ENCODE measurements at regions not wholly inside any gene's neighbourhood (a gene's known extent, or its start where the extent isn't known, plus 50 kb on each side); places are given as distances from the start of the nearest gene placed in this dataset.
A peak's percentile ranks its signal among the peaks of the same experiment; 100 is the strongest.
"Not testable (repeated sequence)": the region's sequence is repeated elsewhere in the genome, so short reads cannot be mapped to it uniquely, and the experiment has no call there.

- TF ChIP-seq, protein P1, sequence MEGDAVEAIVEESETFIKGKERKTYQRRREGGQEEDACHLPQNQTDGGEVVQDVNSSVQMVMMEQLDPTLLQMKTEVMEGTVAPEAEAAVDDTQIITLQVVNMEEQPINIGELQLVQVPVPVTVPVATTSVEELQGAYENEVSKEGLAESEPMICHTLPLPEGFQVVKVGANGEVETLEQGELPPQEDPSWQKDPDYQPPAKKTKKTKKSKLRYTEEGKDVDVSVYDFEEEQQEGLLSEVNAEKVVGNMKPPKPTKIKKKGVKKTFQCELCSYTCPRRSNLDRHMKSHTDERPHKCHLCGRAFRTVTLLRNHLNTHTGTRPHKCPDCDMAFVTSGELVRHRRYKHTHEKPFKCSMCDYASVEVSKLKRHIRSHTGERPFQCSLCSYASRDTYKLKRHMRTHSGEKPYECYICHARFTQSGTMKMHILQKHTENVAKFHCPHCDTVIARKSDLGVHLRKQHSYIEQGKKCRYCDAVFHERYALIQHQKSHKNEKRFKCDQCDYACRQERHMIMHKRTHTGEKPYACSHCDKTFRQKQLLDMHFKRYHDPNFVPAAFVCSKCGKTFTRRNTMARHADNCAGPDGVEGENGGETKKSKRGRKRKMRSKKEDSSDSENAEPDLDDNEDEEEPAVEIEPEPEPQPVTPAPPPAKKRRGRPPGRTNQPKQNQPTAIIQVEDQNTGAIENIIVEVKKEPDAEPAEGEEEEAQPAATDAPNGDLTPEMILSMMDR (IDR thresholded peaks at IDR 0.05; ENCODE audit: low read depth, low read length, missing control alignments), result no peak
These were observed 144.4 kb upstream of the MAN1A1 start for GRCh38 chr6:119493980-119494379.

DNA sequence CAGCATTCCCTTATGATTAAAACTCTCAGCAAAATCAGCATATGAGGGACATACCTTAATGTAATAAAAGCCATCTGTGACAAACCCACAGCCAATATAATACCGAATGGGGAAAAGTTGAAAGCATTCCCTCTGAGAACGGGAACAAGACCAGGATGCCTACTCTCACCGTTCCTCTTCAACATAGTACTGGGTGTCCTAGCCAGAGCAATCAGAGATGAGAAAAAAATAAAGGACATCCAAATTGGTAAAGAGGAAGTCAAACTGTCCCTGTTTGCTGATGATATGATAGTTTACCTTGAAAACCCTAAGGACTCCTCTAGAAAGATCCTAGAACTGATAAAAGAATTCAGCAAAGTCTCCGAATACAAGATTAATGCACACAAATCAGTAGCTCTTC lies 141.6 kb upstream of the MAN1A1 start:
- H3K4me3 ChIP-seq (ENCODE audit: low read depth, low read length); in situ Hi-C loops (cut with HindIII; ENCODE audit: low pct_ligation_motif_present, low sequenced_read_pairs); H3K27me3 ChIP-seq (replicated peaks); H3K36me3 ChIP-seq (replicated peaks); DNase-seq; H3K27ac ChIP-seq: not testable (repeated sequence)

More at GRCh38 chr6:119493980-119494379, 144.4 kb upstream of the MAN1A1 start:
- Histone ChIP-seq H3K27ac (no peak overlapping the region), H3K36me3 (replicated peaks) (no peaks in the 10 kb centered on the region), H3K27me3 (replicated peaks) (no peaks in the 10 kb centered on the region), H3K4me3 (ENCODE audit: low read depth, low read length) (no peak overlapping the region)
- DNase-seq, result no peak
- in situ Hi-C loops (cut with HindIII; ENCODE audit: low pct_ligation_motif_present, low sequenced_read_pairs), result no loop called here

DNA sequence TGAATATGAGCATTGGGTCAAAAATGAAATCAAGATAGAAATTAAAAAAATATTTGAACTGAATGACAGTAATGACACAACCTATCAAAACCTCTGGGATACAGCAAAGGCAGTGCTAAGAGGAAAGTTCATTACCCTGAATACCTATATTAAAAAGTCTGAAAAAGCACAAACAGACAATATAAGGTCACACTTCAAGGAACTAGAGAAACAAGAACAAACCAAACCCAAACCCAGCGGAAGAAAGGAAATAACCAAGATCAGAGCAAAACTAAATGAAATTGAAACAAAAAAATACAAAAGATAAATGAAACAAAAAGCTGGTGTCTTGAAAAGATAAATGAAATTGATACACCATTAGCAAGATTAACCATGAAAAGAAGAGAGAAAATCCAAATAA lies 140.5 kb upstream of the MAN1A1 start:
- H3K36me3 ChIP-seq (replicated peaks); H3K27me3 ChIP-seq (replicated peaks); H3K27ac ChIP-seq; in situ Hi-C loops (cut with HindIII; ENCODE audit: low pct_ligation_motif_present, low sequenced_read_pairs); H3K4me3 ChIP-seq (ENCODE audit: low read depth, low read length); DNase-seq: not testable (repeated sequence)

GRCh38 chr6:119484598-119484997 lies 135.0 kb upstream of the MAN1A1 start:
- TF ChIP-seq, protein P1 (IDR thresholded peaks at IDR 0.05; ENCODE audit: low read depth, low read length, missing control alignments), result no peak

DNA sequence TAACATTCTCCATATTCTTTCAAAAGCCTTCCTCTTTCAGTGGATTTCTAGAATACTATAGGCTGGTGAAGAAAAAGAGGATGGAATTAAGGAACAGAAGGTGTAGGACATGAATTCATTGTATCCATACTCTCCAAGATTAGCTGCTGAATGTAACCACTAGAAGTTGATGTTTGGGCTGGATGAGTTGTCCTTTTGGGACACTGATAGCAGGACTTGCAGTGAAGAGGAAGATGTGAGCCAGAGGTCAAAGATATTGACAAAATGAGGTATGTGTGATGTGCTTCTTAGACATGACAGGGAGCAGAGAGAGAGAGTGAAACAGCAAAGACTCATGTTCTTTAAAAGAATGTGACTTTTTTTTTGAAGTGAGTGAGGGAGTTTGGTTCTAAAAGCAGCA lies 134.3 kb upstream of the MAN1A1 start:
- Histone ChIP-seq H3K27ac (no peak overlapping the region), H3K27me3 (replicated peaks) (no peaks in the 10 kb centered on the region), H3K4me3 (ENCODE audit: low read depth, low read length) (no peak overlapping the region), H3K36me3 (replicated peaks) (no peaks in the 10 kb centered on the region)
- DNase-seq, result no peak
- in situ Hi-C loops (cut with HindIII; ENCODE audit: low pct_ligation_motif_present, low sequenced_read_pairs), result no loop called here
- TF ChIP-seq, protein P1 (IDR thresholded peaks at IDR 0.05; ENCODE audit: low read depth, low read length, missing control alignments), result no peak

More at GRCh38 chr6:119484598-119484997, 135.0 kb upstream of the MAN1A1 start:
- peak; percentile 75 for DNase-seq
- in situ Hi-C loops (cut with HindIII; ENCODE audit: low pct_ligation_motif_present, low sequenced_read_pairs), result no loop called here
- Histone ChIP-seq H3K27me3 (replicated peaks) (no peaks in the 10 kb centered on the region), H3K36me3 (replicated peaks) (no peaks in the 10 kb centered on the region), H3K4me3 (ENCODE audit: low read depth, low read length) (no peak overlapping the region), H3K27ac (no peak overlapping the region)

GRCh38 chr6:119482850-119483285 lies 133.3 kb upstream of the MAN1A1 start:
- TF ChIP-seq, protein P1 (IDR thresholded peaks at IDR 0.05; ENCODE audit: low read depth, low read length, missing control alignments), result no peak
- in situ Hi-C loops (cut with HindIII; ENCODE audit: low pct_ligation_motif_present, low sequenced_read_pairs), result no loop called here
- no peaks in the 10 kb centered on the region for H3K36me3 ChIP-seq (replicated peaks)
- H3K27me3 ChIP-seq (replicated peaks), result no peaks in the 10 kb centered on the region
- H3K27ac ChIP-seq, result no peak overlapping the region
- DNase-seq, result no peak
- H3K4me3 ChIP-seq (ENCODE audit: low read depth, low read length), result no peak overlapping the region

DNA sequence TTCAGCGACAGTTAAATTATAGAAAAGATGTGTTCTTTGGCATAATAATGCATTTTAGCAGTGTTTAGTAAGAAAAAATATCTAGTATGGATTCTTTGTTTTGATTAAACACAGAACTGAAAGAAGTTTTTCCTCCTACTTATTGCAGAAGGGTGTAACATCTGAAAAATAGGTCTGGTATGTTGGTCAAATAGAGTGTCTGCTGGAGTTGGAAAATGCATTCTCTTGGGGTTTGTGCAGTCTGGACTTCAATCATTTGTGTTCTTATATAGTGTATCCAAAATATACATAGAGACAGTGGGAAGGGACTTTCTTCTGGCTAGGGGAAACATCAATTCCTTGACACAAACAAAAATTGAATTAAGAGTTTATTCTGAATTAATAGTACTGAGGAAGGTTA lies 132.4 kb upstream of the MAN1A1 start:
- in situ Hi-C loops (cut with HindIII; ENCODE audit: low pct_ligation_motif_present, low sequenced_read_pairs), result no loop called here
- Histone ChIP-seq H3K27me3 (replicated peaks) (no peaks in the 10 kb centered on the region), H3K36me3 (replicated peaks) (no peaks in the 10 kb centered on the region), H3K27ac (no peak overlapping the region), H3K4me3 (ENCODE audit: low read depth, low read length) (no peak overlapping the region)
- TF ChIP-seq, protein P1 (IDR thresholded peaks at IDR 0.05; ENCODE audit: low read depth, low read length, missing control alignments), result no peak
- no peak for DNase-seq

Measured in brain microvascular endothelial cell (primary cell).